Activated CD8-positive, alpha-beta T cell treated with anti-CD3 and anti-CD28 coated beads, Interleukin-2, amount 10 ng/mL, durations not matched to agents 7 days and 5 days (primary cell): ENCODE measurements at regions not wholly inside any gene's neighbourhood (a gene's known extent, or its start where the extent isn't known, plus 50 kb on each side); places are given as distances from the start of the nearest gene placed in this dataset.
A peak's percentile ranks its signal among the peaks of the same experiment; 100 is the strongest.

Experiments
- ATAC-seq: fragments of 150-1000 bp; cut with Tn5 transposase; one replicate; pipeline ENCODE4 v1.10.0; 2021; ENCODE audit warnings: moderate library complexity
- CTCF ChIA-PET: fragments of 350-600 bp; sonication (Branson Sonifier 250); formaldehyde crosslinking; loops from one replicate; lab custom pipeline; 2021; ENCODE audit warnings: antibody characterized with exemption; lab: Charles Lee
- POLR2A ChIA-PET: fragments of 350-600 bp; sonication (Branson Sonifier 250); formaldehyde crosslinking; loops from one replicate; lab custom pipeline; 2021; ENCODE audit warnings: antibody characterized with exemption; lab: Charles Lee
- DNase-seq: peaks from one replicate; pipeline ENCODE4 v3.0.0-alpha.2; 2020
- H3K27ac Mint-ChIP-seq: one replicate; pipeline ENCODE4 v1.8.0; 2021; ENCODE audit warnings: mild to moderate bottlenecking, mixed read lengths
- H3K27me3 Mint-ChIP-seq: one replicate; pipeline ENCODE4 v1.8.0; 2021; ENCODE audit warnings: low read depth, mixed read lengths
- H3K36me3 Mint-ChIP-seq: one replicate; pipeline ENCODE4 v1.8.0; 2021; ENCODE audit warnings: low read depth, mixed read lengths
- H3K4me1 Mint-ChIP-seq: one replicate; pipeline ENCODE4 v1.8.0; 2021; ENCODE audit warnings: low read depth, mixed read lengths
- H3K4me3 Mint-ChIP-seq: one replicate; pipeline ENCODE4 v1.8.0; 2021; ENCODE audit warnings: mild to moderate bottlenecking, mixed read lengths
- H3K9me3 Mint-ChIP-seq: one replicate; pipeline ENCODE4 v1.8.0; 2022; ENCODE audit warnings: mixed read lengths; ENCODE audit not compliant: insufficient read depth

- POLR2A ChIA-PET = no interaction called here
- Mint-ChIP-seq H3K36me3 (no peaks in the 10 kb centered on the region), H3K27me3 (peaks cover 16% of the 10 kb centered on the region), H3K27ac (no peak overlapping the region), H3K9me3 (no peaks in the 10 kb centered on the region), H3K4me3 (no peak overlapping the region), H3K4me1 (peaks cover 34% of the 10 kb centered on the region)
- CTCF ChIA-PET = no interaction called here
- DNase-seq = no peak
- no peak for ATAC-seq
Observed at GRCh38 chrX:40422021-40422420, 158.7 kb upstream of the ATP6AP2 start.

DNA sequence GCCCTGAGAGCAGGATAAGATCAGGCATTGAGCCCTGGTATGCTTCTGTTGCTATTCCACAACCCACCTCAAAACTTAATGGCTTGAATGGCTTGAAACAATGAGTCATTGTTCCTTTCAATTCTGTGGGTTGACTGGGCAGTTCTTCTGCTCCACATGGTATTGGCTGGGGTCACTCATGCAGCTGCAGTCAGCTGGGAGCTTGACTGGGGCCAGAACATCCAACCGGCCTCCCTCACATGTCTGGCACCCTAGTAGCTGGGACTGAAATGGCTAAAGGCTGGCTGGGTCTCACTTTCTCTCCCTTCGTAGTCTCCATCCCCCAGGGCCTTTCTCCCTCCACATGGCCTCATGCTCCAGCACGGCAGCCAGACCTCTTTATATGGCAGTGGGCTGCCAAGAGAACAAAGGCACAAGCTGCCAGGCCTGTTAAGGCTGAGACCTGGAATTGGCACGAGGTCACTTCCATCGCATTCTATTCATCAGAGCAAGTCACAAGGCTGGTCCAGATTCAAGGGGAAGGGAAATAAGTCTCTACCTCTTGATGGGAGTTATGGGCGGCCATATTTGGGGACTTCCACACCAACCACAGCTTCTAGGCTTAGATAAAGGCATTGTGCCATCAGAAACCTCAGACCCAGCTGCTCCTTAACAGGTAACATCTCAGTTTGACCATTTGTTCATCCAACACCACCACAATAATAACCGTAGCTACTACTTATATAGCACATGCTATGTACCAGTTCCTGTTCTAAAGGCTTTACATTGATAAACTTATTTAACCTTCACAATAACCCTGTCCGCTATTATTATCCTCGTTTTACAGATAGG is 159.7 kb upstream of the ATP6AP2 start:
- ChIA-PET POLR2A (no interaction called here), CTCF (no interaction called here)
- Mint-ChIP-seq H3K27ac (no peak overlapping the region), H3K9me3 (no peaks in the 10 kb centered on the region), H3K4me3 (no peak overlapping the region), H3K4me1 (peaks cover 34% of the 10 kb centered on the region), H3K36me3 (no peaks in the 10 kb centered on the region), H3K27me3 (peaks cover 16% of the 10 kb centered on the region)
- DNase-seq (no peak), ATAC-seq (no peak)

DNA sequence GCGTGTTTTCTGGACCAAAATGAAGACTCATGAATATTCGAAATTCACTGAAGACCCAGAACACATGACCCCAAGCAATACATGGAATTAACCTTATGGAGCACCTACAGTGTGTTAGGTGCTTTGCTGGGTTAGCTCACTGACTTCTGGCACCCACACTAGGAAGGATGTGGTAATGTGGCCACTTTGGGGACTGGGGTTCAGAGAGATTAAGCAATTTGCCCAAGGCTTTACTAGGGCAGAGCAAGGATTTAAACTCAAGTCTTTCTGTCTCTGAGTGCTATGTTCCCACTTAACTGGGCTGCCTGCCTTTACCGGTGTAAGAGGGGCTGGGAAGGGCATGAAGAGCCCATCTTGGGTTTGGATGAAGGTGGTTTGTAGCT is 162.0 kb upstream of the ATP6AP2 start:
- DNase-seq (peak; percentile 71), ATAC-seq (peak; percentile 84)
- peaks cover 34% of the 10 kb centered on the region for H3K4me1 Mint-ChIP-seq
- H3K27me3 Mint-ChIP-seq = peaks cover 21% of the 10 kb centered on the region
- no peaks in the 10 kb centered on the region for H3K9me3 Mint-ChIP-seq
- ChIA-PET POLR2A (interaction anchor here (0.6 to 0.8 kb wide), 2 partner anchors 46 to 149 kb away, joined by 3 to 4 read pairs; no protein-coding TSS in a partner anchor), CTCF (no interaction called here)
- H3K27ac Mint-ChIP-seq = no peak overlapping the region
- no peaks in the 10 kb centered on the region for H3K36me3 Mint-ChIP-seq
- H3K4me3 Mint-ChIP-seq = no peak overlapping the region

GRCh38 chrX:40418146-40418812 is 162.5 kb upstream of the ATP6AP2 start:
- Mint-ChIP-seq H3K27ac (no peak overlapping the region), H3K4me3 (no peak overlapping the region), H3K9me3 (no peaks in the 10 kb centered on the region), H3K27me3 (peaks cover 24% of the 10 kb centered on the region), H3K36me3 (no peaks in the 10 kb centered on the region), H3K4me1 (peaks cover 34% of the 10 kb centered on the region)
- CTCF ChIA-PET = no interaction called here
- POLR2A ChIA-PET = interaction anchor here (0.5 to 0.8 kb wide), 4 partner anchors 47 to 265 kb away, joined by 3 to 4 read pairs (median 4); no protein-coding TSS in a partner anchor
- ATAC-seq (peak; percentile 55), DNase-seq (peak; percentile 18)

DNA sequence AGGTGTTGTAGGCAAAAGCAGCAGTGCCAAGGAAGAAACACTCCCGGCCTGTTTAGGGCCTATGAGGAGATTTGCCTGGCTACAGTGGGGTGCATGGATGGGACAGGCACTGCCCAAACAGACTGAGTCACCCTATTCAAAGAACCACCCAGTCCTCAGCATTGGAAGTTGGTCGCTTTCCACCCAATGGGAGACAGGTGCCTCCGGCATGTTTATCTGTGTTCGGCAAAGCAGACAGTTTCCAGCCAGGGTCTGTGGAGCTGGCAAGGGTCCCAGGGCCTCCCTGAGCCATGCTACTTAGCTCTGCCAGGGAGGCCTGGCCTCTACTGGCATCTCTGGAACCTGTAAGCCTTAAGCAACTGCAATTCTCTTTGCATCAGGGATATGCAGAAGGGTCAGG is 165.1 kb upstream of the ATP6AP2 start:
- ChIA-PET POLR2A (no interaction called here), CTCF (no interaction called here)
- no peak for DNase-seq
- no peak overlapping the region for H3K27ac Mint-ChIP-seq
- ATAC-seq = no peak
- peaks cover 28% of the 10 kb centered on the region for H3K4me1 Mint-ChIP-seq
- H3K4me3 Mint-ChIP-seq = no peak overlapping the region
- H3K9me3 Mint-ChIP-seq = no peaks in the 10 kb centered on the region
- H3K27me3 Mint-ChIP-seq = peaks cover 20% of the 10 kb centered on the region
- H3K36me3 Mint-ChIP-seq = no peaks in the 10 kb centered on the region

DNA sequence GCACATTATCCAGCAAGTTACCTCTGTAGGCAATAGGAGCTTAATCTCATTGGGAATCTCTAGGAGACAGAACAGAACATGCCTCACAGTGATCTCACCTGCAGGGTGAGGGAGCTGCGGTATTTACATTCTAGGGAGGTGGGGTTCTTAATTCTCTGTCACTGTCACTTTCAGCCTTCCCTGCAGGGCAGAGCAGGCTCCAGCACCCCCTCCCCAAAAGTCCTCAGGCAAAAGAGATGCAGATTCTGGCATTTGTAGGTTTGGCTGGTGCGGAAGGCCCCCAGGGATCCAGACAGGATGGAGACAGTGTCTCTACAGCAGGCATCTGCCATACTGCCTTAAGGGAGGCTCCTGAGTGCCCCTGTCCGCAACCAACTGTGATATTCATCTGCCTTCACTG is 166.4 kb upstream of the ATP6AP2 start:
- no peaks in the 10 kb centered on the region for H3K9me3 Mint-ChIP-seq
- CTCF ChIA-PET = no interaction called here
- ATAC-seq (no peak), DNase-seq (no peak)
- peaks cover 20% of the 10 kb centered on the region for H3K27me3 Mint-ChIP-seq
- H3K27ac Mint-ChIP-seq = no peak overlapping the region
- no peaks in the 10 kb centered on the region for H3K36me3 Mint-ChIP-seq
- no peak overlapping the region for H3K4me3 Mint-ChIP-seq
- peaks cover 22% of the 10 kb centered on the region for H3K4me1 Mint-ChIP-seq
- POLR2A ChIA-PET = no interaction called here

GRCh38 chrX:40411340-40412111 is 169.2 kb upstream of the ATP6AP2 start:
- ChIA-PET POLR2A (no interaction called here), CTCF (no interaction called here)
- ATAC-seq (no peak), DNase-seq (no peak)
- Mint-ChIP-seq H3K4me1 (no peaks in the 10 kb centered on the region), H3K27me3 (peaks cover 24% of the 10 kb centered on the region), H3K4me3 (no peak overlapping the region), H3K36me3 (no peaks in the 10 kb centered on the region), H3K9me3 (no peaks in the 10 kb centered on the region), H3K27ac (no peak overlapping the region)

DNA sequence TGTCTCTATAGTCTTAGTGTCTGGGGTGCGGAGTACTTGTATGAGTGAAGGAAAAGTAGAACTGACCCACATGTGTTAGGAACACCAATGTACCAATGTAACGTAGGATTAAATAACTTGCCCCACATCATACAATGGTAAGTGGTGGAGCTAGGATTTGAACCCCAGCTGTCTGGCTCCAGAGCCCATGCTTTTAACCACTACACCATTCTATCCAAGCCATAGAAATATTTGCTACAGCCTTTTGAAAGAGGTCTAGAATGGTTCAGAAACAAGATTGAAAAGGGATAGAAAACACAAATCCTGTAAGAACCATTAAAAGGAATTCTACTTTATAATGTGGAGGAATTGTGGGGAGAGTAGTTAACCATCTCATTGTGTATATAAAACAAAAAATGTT is 169.9 kb upstream of the ATP6AP2 start:
- POLR2A ChIA-PET = no interaction called here
- no peaks in the 10 kb centered on the region for H3K36me3 Mint-ChIP-seq
- CTCF ChIA-PET = no interaction called here
- no peak overlapping the region for H3K27ac Mint-ChIP-seq
- no peak for DNase-seq
- no peak for ATAC-seq
- H3K4me1 Mint-ChIP-seq = no peaks in the 10 kb centered on the region
- no peak overlapping the region for H3K4me3 Mint-ChIP-seq
- no peaks in the 10 kb centered on the region for H3K9me3 Mint-ChIP-seq
- peaks cover 24% of the 10 kb centered on the region for H3K27me3 Mint-ChIP-seq

DNA sequence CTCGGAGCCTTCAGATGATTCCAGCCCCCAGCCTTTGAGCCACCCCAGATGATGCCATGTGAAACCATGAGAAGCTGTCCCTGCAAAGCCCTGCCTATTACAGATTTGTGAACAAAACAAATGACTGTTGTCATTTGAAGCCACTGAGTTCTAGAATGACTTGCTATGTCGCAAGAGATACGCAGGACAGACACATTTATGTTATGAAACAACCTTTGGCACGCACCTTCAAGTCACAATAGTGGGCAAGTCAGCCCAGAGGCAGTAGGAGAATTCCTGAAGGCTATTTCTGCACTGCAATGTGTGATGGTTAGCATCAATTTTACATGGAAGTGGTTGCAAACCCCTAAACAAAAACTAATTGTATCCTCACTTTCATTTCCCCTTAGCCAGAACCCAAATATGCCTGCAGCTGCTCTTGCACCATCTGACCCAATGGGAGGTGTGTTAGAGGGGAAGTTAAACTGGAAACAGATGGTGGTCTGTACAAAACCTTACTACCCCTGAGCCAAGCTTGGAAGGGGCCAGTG is 174.4 kb upstream of the ATP6AP2 start:
- Mint-ChIP-seq H3K27me3 (peaks cover 9% of the 10 kb centered on the region), H3K9me3 (no peaks in the 10 kb centered on the region), H3K36me3 (no peaks in the 10 kb centered on the region), H3K27ac (no peak overlapping the region), H3K4me3 (no peak overlapping the region), H3K4me1 (no peaks in the 10 kb centered on the region)
- POLR2A ChIA-PET = no interaction called here
- no peak for ATAC-seq
- CTCF ChIA-PET = no interaction called here
- no peak for DNase-seq

GRCh38 chrX:40405399-40405798 is 175.4 kb upstream of the ATP6AP2 start:
- H3K27me3 Mint-ChIP-seq = peaks cover 9% of the 10 kb centered on the region
- CTCF ChIA-PET = no interaction called here
- H3K4me1 Mint-ChIP-seq = no peaks in the 10 kb centered on the region
- DNase-seq (no peak), ATAC-seq (no peak)
- H3K36me3 Mint-ChIP-seq = no peaks in the 10 kb centered on the region
- H3K27ac Mint-ChIP-seq = no peak overlapping the region
- POLR2A ChIA-PET = no interaction called here
- no peaks in the 10 kb centered on the region for H3K9me3 Mint-ChIP-seq
- no peak overlapping the region for H3K4me3 Mint-ChIP-seq

GRCh38 chrX:40403757-40404156 is 177.0 kb upstream of the ATP6AP2 start:
- Mint-ChIP-seq H3K4me1 (no peaks in the 10 kb centered on the region), H3K36me3 (no peaks in the 10 kb centered on the region), H3K9me3 (no peaks in the 10 kb centered on the region), H3K4me3 (no peak overlapping the region), H3K27ac (no peak overlapping the region), H3K27me3 (peaks cover 5% of the 10 kb centered on the region)
- DNase-seq = no peak
- no peak for ATAC-seq
- ChIA-PET POLR2A (no interaction called here), CTCF (no interaction called here)
